CD14-positive monocyte (primary cell): ENCODE measurements at regions not wholly inside any gene's neighbourhood (a gene's known extent, or its start where the extent isn't known, plus 50 kb on each side); places are given as distances from the start of the nearest gene placed in this dataset.

ENCODE experiments used
- DNase-seq, 3 donors: peaks; one replicate each; pipeline ENCODE4 v3.0.0-alpha.2; 2011 to 2022
- H2AFZ ChIP-seq: 2 replicates; pipeline ENCODE4 v1.6.0; 2012; ENCODE audit warnings: mild to moderate bottlenecking, low read depth, low read length, inconsistent platforms; ENCODE audit not compliant: insufficient read depth, poor library complexity, severe bottlenecking
- H3K27ac ChIP-seq, 2 donors: 1 replicate in 1 of 2; 2 replicates in 1 of 2; pipeline ENCODE4 v1.5.1; 2012 to 2013; ENCODE audit warnings: low read length in 2 of 2, control low read depth in 1 of 2, inconsistent platforms in 1 of 2, low read depth in 1 of 2, mild to moderate bottlenecking in 1 of 2
- H3K27me3 ChIP-seq, 2 donors: one replicate each; pipeline versions ENCODE4 v1.6.0 to v1.6.1; 2011 to 2013; ENCODE audit warnings: low read length in 2 of 2; ENCODE audit not compliant: control insufficient read depth in 2 of 2, insufficient read depth in 2 of 2
- H3K36me3 ChIP-seq, 2 donors: replicated peaks in 1 of 2; 1 replicate in 1 of 2; 2 replicates in 1 of 2; pipeline versions ENCODE4 v1.5.1 to v1.6.1; 2012 to 2013; ENCODE audit warnings: low read length in 2 of 2, control low read depth in 1 of 2, inconsistent platforms in 1 of 2, mild to moderate bottlenecking in 1 of 2; ENCODE audit not compliant: insufficient read depth in 2 of 2, control insufficient read depth in 1 of 2
- H3K4me1 ChIP-seq, 2 donors: 1 replicate in 1 of 2; 2 replicates in 1 of 2; pipeline versions ENCODE4 v1.5.1 to v1.6.1; 2012 to 2013; ENCODE audit warnings: low read length in 2 of 2, control low read depth in 1 of 2, inconsistent platforms in 1 of 2, mild to moderate bottlenecking in 1 of 2, moderate library complexity in 1 of 2; ENCODE audit not compliant: insufficient read depth in 2 of 2, control insufficient read depth in 1 of 2
- H3K4me2 ChIP-seq: replicated peaks from 2 replicates; pipeline ENCODE3; 2012; ENCODE audit warnings: low read length, moderate library complexity, mild to moderate bottlenecking; ENCODE audit not compliant: poor library complexity, severe bottlenecking; ENCODE audit errors: extremely low read depth
- H3K4me3 ChIP-seq, 3 experiments: fragments of 200-600 bp in 1 of 3; sonication (generic) in 1 of 3; replicated peaks in 1 of 3; 1 replicate in 2 of 3; 2 replicates in 1 of 3; pipeline ENCODE4 v1.5.1; 2011 to 2013; ENCODE audit warnings: low read length in 3 of 3, mild to moderate bottlenecking in 3 of 3, control low read depth in 2 of 3, low read depth in 2 of 3, inconsistent platforms in 1 of 3, moderate library complexity in 1 of 3
- H3K79me2 ChIP-seq: 2 replicates; pipeline ENCODE4 v1.6.0; 2012; ENCODE audit warnings: mild to moderate bottlenecking, control low read depth, inconsistent platforms, low read length, moderate library complexity; ENCODE audit not compliant: insufficient read depth
- H3K9ac ChIP-seq: 2 replicates; pipeline ENCODE4 v1.6.0; 2017; ENCODE audit warnings: low read length, mild to moderate bottlenecking; ENCODE audit not compliant: insufficient read depth, poor library complexity, severe bottlenecking
- H3K9me3 ChIP-seq, 2 donors: replicated peaks in 1 of 2; 1 replicate in 1 of 2; 2 replicates in 1 of 2; pipeline versions ENCODE4 v1.5.1 to v1.6.1; 2012 to 2013; ENCODE audit warnings: low read length in 2 of 2, control low read depth in 1 of 2; ENCODE audit not compliant: control insufficient read depth in 1 of 2, insufficient read depth in 1 of 2
- H4K20me1 ChIP-seq: 2 replicates; pipeline ENCODE4 v1.6.0; 2012; ENCODE audit warnings: mild to moderate bottlenecking, low read length, control low read depth, moderate library complexity; ENCODE audit not compliant: insufficient read depth
- H3K27ac Mint-ChIP-seq, 7 donors: one replicate each; pipeline ENCODE4 v1.8.0; 2020; ENCODE audit warnings: mild to moderate bottlenecking in 7 of 7, mixed read lengths in 7 of 7, moderate library complexity in 6 of 7, inconsistent platforms in 2 of 7
- H3K27me3 Mint-ChIP-seq, 3 donors: one replicate each; pipeline ENCODE4 v1.8.0; 2021 to 2022; ENCODE audit warnings: low read depth in 3 of 3, mild to moderate bottlenecking in 3 of 3, mixed read lengths in 3 of 3, moderate library complexity in 3 of 3, inconsistent platforms in 1 of 3
- H3K36me3 Mint-ChIP-seq, 2 donors: one replicate each; pipeline ENCODE4 v1.8.0; 2020; ENCODE audit warnings: mixed read lengths in 2 of 2, inconsistent platforms in 1 of 2, mild to moderate bottlenecking in 1 of 2
- H3K4me1 Mint-ChIP-seq: one replicate; pipeline ENCODE4 v1.8.0; 2020; ENCODE audit warnings: mild to moderate bottlenecking, mixed read lengths
- H3K4me3 Mint-ChIP-seq, 2 donors: one replicate each; pipeline ENCODE4 v1.8.0; 2020; ENCODE audit warnings: mild to moderate bottlenecking in 2 of 2, mixed read lengths in 2 of 2, moderate library complexity in 1 of 2
- H3K9me3 Mint-ChIP-seq, 7 donors: one replicate each; pipeline ENCODE4 v1.8.0; 2020 to 2022; ENCODE audit warnings: mixed read lengths in 7 of 7, mild to moderate bottlenecking in 6 of 7, moderate library complexity in 6 of 7, inconsistent platforms in 2 of 7
- CTCF ChIP-seq: fragments of 200-600 bp; IDR thresholded peaks from one replicate; pipeline ENCODE4 v1.8.0; 2022; ENCODE audit warnings: antibody characterized with exemption, mild to moderate bottlenecking
- WGBS: methylation state at CpG from one replicate; pipeline ENCODE4 v1.1.5; 2013; ENCODE audit warnings: missing lambda C conversion rate; ENCODE audit not compliant: insufficient coverage; 5-methylcytosine and 5-hydroxymethylcytosine counted together
- intact Hi-C, 2 donors: fragments of 100-400 bp; cut with micrococcal nuclease; formaldehyde crosslinking; loops; one replicate each; pipeline versions ENCODE4 v1.15.0 to v1.15.1; 2023

DNA sequence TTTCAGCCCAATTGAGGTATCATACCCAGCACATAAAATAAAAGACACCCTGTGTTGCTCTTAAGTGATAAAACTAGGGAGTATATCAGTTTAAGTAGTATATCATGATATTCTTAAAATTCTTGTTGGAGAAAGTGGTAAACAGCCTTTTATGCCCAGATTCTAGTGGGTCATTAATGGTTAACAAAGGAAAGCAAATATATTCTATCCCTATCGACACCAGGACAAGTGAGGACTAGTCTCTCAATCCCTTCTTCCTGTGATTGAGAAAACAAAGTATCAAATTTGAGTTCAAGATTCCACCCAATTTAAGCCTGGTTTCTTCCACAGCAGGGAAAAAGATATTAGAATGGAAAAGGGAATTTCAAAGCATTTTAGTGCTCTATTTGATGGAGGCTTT lies 142.4 kb upstream of the IL12A start:
- Histone ChIP-seq H3K4me2 (no peak overlapping the region), H3K79me2 (peaks cover 20% of the 10 kb centered on the region), H2AFZ (no peak overlapping the region), H3K9ac (no peak overlapping the region), H3K36me3 (no peaks in the 10 kb centered on the region), H3K4me1 (peaks cover 11 to 13% of the 10 kb centered on the region in 2 donors), H3K4me3 (no peak overlapping the region), H3K27ac (no peak overlapping the region), H3K27me3 (no peaks in the 10 kb centered on the region), H3K9me3 (peaks cover 19 to 21% of the 10 kb centered on the region in 2 donors), H4K20me1 (no peaks in the 10 kb centered on the region)
- H3K9me3 Mint-ChIP-seq: peaks cover 12 to 30% (median 22%) of the 10 kb centered on the region in 7 donors
- H3K4me3 Mint-ChIP-seq: no peak overlapping the region
- no CpG with 5 or more reads among the region's 1 CpG for WGBS
- H3K4me1 Mint-ChIP-seq: peaks cover 40% of the 10 kb centered on the region
- intact Hi-C loops: no loop called here
- H3K36me3 Mint-ChIP-seq: peaks cover 0 to 5% of the 10 kb centered on the region in 2 donors
- H3K27ac Mint-ChIP-seq: no peak overlapping the region
- no peaks in the 10 kb centered on the region for H3K27me3 Mint-ChIP-seq
- no peak for TF ChIP-seq CTCF
- no peak for DNase-seq

DNA sequence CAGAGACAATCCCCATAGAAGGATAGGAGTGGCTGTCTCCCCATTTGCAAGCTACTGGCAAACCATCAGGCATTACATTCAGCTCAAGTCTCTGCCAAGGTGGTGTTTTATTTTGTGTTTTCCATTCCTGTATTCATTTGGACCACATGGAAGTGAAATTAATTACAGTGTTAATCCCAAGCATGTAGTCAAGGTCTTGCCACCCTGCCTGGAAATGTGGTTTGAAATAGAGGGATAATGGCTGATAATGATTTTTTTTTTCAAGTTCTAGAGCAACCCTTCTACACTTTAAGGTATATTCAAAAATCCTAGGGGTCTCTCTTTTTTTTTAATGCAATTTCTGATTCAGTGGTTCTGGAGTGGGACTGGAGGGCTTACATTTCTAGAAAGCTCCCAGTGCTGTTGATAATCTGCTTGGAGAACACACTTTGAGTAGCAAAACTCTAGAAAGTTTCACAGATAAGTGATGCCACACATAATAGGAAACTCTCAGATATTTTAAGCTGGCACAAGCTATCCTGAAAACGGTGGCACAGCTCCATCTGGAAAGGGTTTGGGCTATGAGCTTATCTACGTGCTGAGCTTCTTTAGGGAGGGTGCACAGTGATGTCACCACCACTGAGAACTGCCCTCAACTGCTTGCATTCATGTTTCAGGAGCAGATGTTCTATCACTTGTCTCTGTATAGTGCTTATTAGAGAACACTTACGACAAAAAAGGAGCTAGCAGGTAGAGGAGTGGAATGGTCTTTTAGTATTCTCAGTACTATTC lies 140.1 kb upstream of the IL12A start:
- Histone ChIP-seq H3K79me2 (peaks cover 20% of the 10 kb centered on the region), H4K20me1 (no peaks in the 10 kb centered on the region), H3K27ac (no peak overlapping the region), H3K4me3 (no peak overlapping the region), H2AFZ (no peak overlapping the region), H3K27me3 (no peaks in the 10 kb centered on the region), H3K4me1 (peaks cover 22 to 23% of the 10 kb centered on the region in 2 donors), H3K36me3 (no peaks in the 10 kb centered on the region), H3K4me2 (no peak overlapping the region), H3K9ac (no peak overlapping the region), H3K9me3 (peaks cover 19 to 21% of the 10 kb centered on the region in 2 donors)
- Mint-ChIP-seq H3K36me3 (peaks cover 0 to 5% of the 10 kb centered on the region in 2 donors), H3K9me3 (peaks cover 12 to 30% (median 25%) of the 10 kb centered on the region in 7 donors), H3K27me3 (no peaks in the 10 kb centered on the region), H3K27ac (no peak overlapping the region), H3K4me1 (peaks cover 52% of the 10 kb centered on the region), H3K4me3 (no peak overlapping the region)
- intact Hi-C loops: no loop called here
- WGBS: 100% methylated on average over 2 of the region's 3 CpGs
- DNase-seq: no peak
- TF ChIP-seq CTCF: no peak
